HepG2 (cell line): ENCODE measurements at regions not wholly inside any gene's neighbourhood (a gene's known extent, or its start where the extent isn't known, plus 50 kb on each side); places are given as distances from the start of the nearest gene placed in this dataset.

Experiments
- ATAC-seq: fragments of 200-7000 bp; cut with Tn5 transposase; 3 replicates; pipeline ENCODE4 v1.9.1; 2020; ENCODE audit warnings: mild to moderate bottlenecking, moderate library complexity
- BruUV-seq: library from RNA; stranded (reverse); fragments of 400-500 nt; replicated peaks from 2 replicates; lab custom pipeline; 2021; lab: Mats Ljungman, UMichigan
- CTCF ChIA-PET: fragments of 300-600 bp; formaldehyde crosslinking; extraction: SDS; loops from one replicate; lab custom pipeline; 2021; ENCODE audit warnings: low total read pairs, inconsistent platforms, low intra/inter-chr PET ratio; lab: Yijun Ruan, JAX
- POLR2A ChIA-PET: fragments of 350-600 bp; sonication (Branson Sonifier 250); formaldehyde crosslinking; loops from one replicate; lab custom pipeline; 2020; ENCODE audit warnings: antibody characterized with exemption, inconsistent platforms; lab: Yijun Ruan, JAX
- DNase-seq: peaks from one replicate; pipeline ENCODE4 v3.0.0-alpha.2; 2015; ENCODE audit warnings: low spot score
- FAIRE-seq: peaks from 3 replicates; lab custom pipeline; 2011; peaks lifted over from hg19 to GRCh38; lab: Jason Lieb, UNC
- H2AFZ ChIP-seq: one replicate; pipeline ENCODE4 v1.6.1; 2011; ENCODE audit warnings: low read length, inconsistent platforms
- H3K27ac ChIP-seq: fragments of 300-600 bp; 3 replicates; pipeline ENCODE4 v1.8.0; 2011; ENCODE audit warnings: mixed run types, mild to moderate bottlenecking, mixed read lengths, low read length, inconsistent platforms; ENCODE audit not compliant: insufficient read depth; ENCODE audit errors: extremely low read length
- H3K27me3 ChIP-seq, 2 experiments: fragments of 200-600 bp in 1 of 2; 2 replicates in 1 of 2; 3 replicates in 1 of 2; pipeline versions ENCODE4 v1.6.0 to v1.8.0; 2011; ENCODE audit warnings: low read length in 2 of 2, mild to moderate bottlenecking in 2 of 2, moderate library complexity in 2 of 2, inconsistent platforms in 1 of 2; ENCODE audit not compliant: insufficient read depth in 2 of 2, control insufficient read depth in 1 of 2
- H3K36me3 ChIP-seq, 2 experiments: fragments of 200-600 bp in 1 of 2; replicated peaks in 1 of 2; 2 replicates in 1 of 2; 3 replicates in 1 of 2; pipeline versions ENCODE4 v1.5.1 to v1.8.0; 2011; ENCODE audit warnings: low read length in 2 of 2, inconsistent platforms in 1 of 2; ENCODE audit not compliant: insufficient read depth in 2 of 2, control insufficient read depth in 1 of 2
- H3K4me1 ChIP-seq: 2 replicates; pipeline ENCODE4 v1.5.1; 2012; ENCODE audit warnings: low read length, inconsistent platforms; ENCODE audit not compliant: insufficient read depth
- H3K4me2 ChIP-seq: 2 replicates; pipeline ENCODE4 v1.6.0; 2011; ENCODE audit warnings: low read depth, low read length, inconsistent platforms
- H3K4me3 ChIP-seq, 3 experiments: fragments of 200-600 bp in 1 of 3; sonication (generic), shearing (Covaris generic) in 1 of 3; replicated peaks in 1 of 3; 2 replicates each; pipeline ENCODE4 v1.5.1; 2011 to 2016; ENCODE audit warnings: low read length in 3 of 3, inconsistent platforms in 2 of 3, low read depth in 2 of 3, mild to moderate bottlenecking in 2 of 3, control low read depth in 1 of 3, mixed read lengths in 1 of 3; ENCODE audit not compliant: insufficient read depth in 1 of 3
- H3K79me2 ChIP-seq: one replicate; pipeline ENCODE4 v1.6.1; 2011; ENCODE audit warnings: low read length, inconsistent platforms; ENCODE audit not compliant: insufficient read depth
- H3K9ac ChIP-seq: 2 replicates; pipeline ENCODE4 v1.6.0; 2011; ENCODE audit warnings: mild to moderate bottlenecking, low read depth, low read length, inconsistent platforms; ENCODE audit not compliant: insufficient read depth
- H3K9me3 ChIP-seq: 2 replicates; pipeline ENCODE4 v1.5.1; 2012; ENCODE audit warnings: mild to moderate bottlenecking, low read length
- H4K20me1 ChIP-seq: 2 replicates; pipeline ENCODE4 v1.6.0; 2011; ENCODE audit warnings: inconsistent platforms, mild to moderate bottlenecking, low read length, moderate library complexity; ENCODE audit not compliant: insufficient read depth
- ATF2 ChIP-seq: sonication (generic); formaldehyde crosslinking; IDR thresholded peaks from 2 replicates; pipeline ENCODE4 v1.4.0; 2020; ENCODE audit warnings: missing genetic modification reagents
- CBX2 ChIP-seq, 2 experiments: fragments of 200-600 bp in 1 of 2; sonication (generic); formaldehyde crosslinking in 1 of 2; IDR thresholded peaks; 2 replicates each; pipeline versions ENCODE4 v1.7.0 to v1.8.1; 2018 to 2022; ENCODE audit warnings: low read depth in 2 of 2, low read length in 1 of 2, mild to moderate bottlenecking in 1 of 2, missing genetic modification reagents in 1 of 2
- FOXK2 ChIP-seq: fragments of 450-650 bp; IDR thresholded peaks from 2 replicates; pipeline ENCODE4 v1.6.1; 2016
- HDAC1 ChIP-seq: sonication (generic); formaldehyde crosslinking; IDR thresholded peaks from 2 replicates; pipeline ENCODE4 v1.5.1; 2020; ENCODE audit warnings: mild to moderate bottlenecking, missing genetic modification reagents
- HNRNPK ChIP-seq: fragments of 200-400 bp; formaldehyde crosslinking; IDR thresholded peaks from 2 replicates; pipeline ENCODE4 v1.6.1; 2018; ENCODE audit warnings: low read length, low read depth, moderate library complexity, mild to moderate bottlenecking; ENCODE audit not compliant: poor library complexity, severe bottlenecking
- MATR3 ChIP-seq: sonication (generic); formaldehyde crosslinking; IDR thresholded peaks from 2 replicates; pipeline ENCODE4 v1.4.0; 2020; ENCODE audit warnings: missing genetic modification reagents
- MEF2D ChIP-seq: sonication (generic); formaldehyde crosslinking; IDR thresholded peaks from 2 replicates; pipeline ENCODE4 v1.5.1; 2020; ENCODE audit warnings: mild to moderate bottlenecking, missing genetic modification reagents
- NCOA1 ChIP-seq: sonication (generic); formaldehyde crosslinking; IDR thresholded peaks from 2 replicates; pipeline ENCODE4 v1.9.0; 2021; ENCODE audit warnings: missing genetic modification reagents
- NR1H2 ChIP-seq: sonication (generic); formaldehyde crosslinking; IDR thresholded peaks from 2 replicates; pipeline ENCODE4 v1.8.1; 2022; ENCODE audit warnings: low read depth, missing genetic modification reagents, borderline replicate concordance
- RARG ChIP-seq: sonication (generic); formaldehyde crosslinking; IDR thresholded peaks from 2 replicates; pipeline ENCODE4 v1.4.0; 2020; ENCODE audit warnings: low read depth, mild to moderate bottlenecking, missing genetic modification reagents
- REL ChIP-seq: sonication (generic); formaldehyde crosslinking; conservative IDR thresholded peaks from 2 replicates; pipeline ENCODE4 v1.8.0; 2022; ENCODE audit warnings: mild to moderate bottlenecking, missing genetic modification reagents, moderate library complexity
- SALL2 ChIP-seq: sonication (generic); formaldehyde crosslinking; IDR thresholded peaks from 2 replicates; pipeline ENCODE4 v1.8.1; 2023; ENCODE audit warnings: mild to moderate bottlenecking, missing genetic modification reagents, inconsistent platforms
- SKI ChIP-seq: fragments of 450-650 bp; IDR thresholded peaks from one replicate; pipeline ENCODE4 v1.6.1; 2018; ENCODE audit warnings: mild to moderate bottlenecking; ENCODE audit not compliant: partially characterized antibody
- SNAPC5 ChIP-seq: sonication (generic); formaldehyde crosslinking; IDR thresholded peaks from 2 replicates; pipeline ENCODE4 v1.8.1; 2023; ENCODE audit warnings: mild to moderate bottlenecking, missing genetic modification reagents, borderline replicate concordance
- TARDBP ChIP-seq: sonication (generic); formaldehyde crosslinking; IDR thresholded peaks from 2 replicates; pipeline ENCODE4 v1.8.0; 2022; ENCODE audit warnings: mild to moderate bottlenecking, missing genetic modification reagents
- XRCC5 ChIP-seq: fragments of 200-400 bp; formaldehyde crosslinking; optimal IDR thresholded peaks from 2 replicates; pipeline ENCODE3; 2017; ENCODE audit warnings: mild to moderate bottlenecking, low read length
- ZBTB2 ChIP-seq: sonication (generic); formaldehyde crosslinking; IDR thresholded peaks from 2 replicates; pipeline ENCODE4 v1.8.0; 2022; ENCODE audit warnings: low read depth, missing genetic modification reagents
- ZBTB7A ChIP-seq: sonication (generic); formaldehyde crosslinking; IDR thresholded peaks from 2 replicates; pipeline ENCODE4 v1.8.0; 2022; ENCODE audit warnings: mild to moderate bottlenecking, missing genetic modification reagents
- ZNF121 ChIP-seq: sonication (generic); formaldehyde crosslinking; IDR thresholded peaks from 2 replicates; pipeline ENCODE4 v1.5.0; 2020; ENCODE audit warnings: mild to moderate bottlenecking, missing genetic modification reagents
- ZNF256 ChIP-seq: sonication (generic); formaldehyde crosslinking; conservative IDR thresholded peaks from 2 replicates; pipeline ENCODE4 v1.4.0; 2020; ENCODE audit warnings: missing genetic modification reagents
- ZNF652 ChIP-seq: IDR thresholded peaks from 2 replicates; pipeline ENCODE4 v1.6.1; 2016; ENCODE audit warnings: low read depth, borderline replicate concordance
- ZSCAN22 ChIP-seq: sonication (generic); formaldehyde crosslinking; IDR thresholded peaks from 2 replicates; pipeline ENCODE4 v1.4.0; 2020; ENCODE audit warnings: mild to moderate bottlenecking, missing genetic modification reagents
- WGBS: methylation state at CpG from one replicate; pipeline ENCODE4 v1.1.6; 2017; ENCODE audit warnings: low lambda C conversion rate; 5-methylcytosine and 5-hydroxymethylcytosine counted together
- in situ Hi-C: cut with HindIII; loops from 2 replicates; pipeline ENCODE4 v1.10.0; 2017; ENCODE audit warnings: low pct_unique_long_range_greater_than_20kb; ENCODE audit not compliant: extremely low pct_ligation_motif_present
- intact Hi-C: fragments of 100-400 bp; cut with micrococcal nuclease; formaldehyde crosslinking; loops from one replicate; pipeline ENCODE4 v1.10.0; 2022; ENCODE audit not compliant: unreplicated experiment

- no peak for TF ChIP-seq CBX2 (IDR thresholded peaks at IDR 0.05; ENCODE audit: low read depth, low read length)
- no peak for TF ChIP-seq CBX2 (CRISPR knock-in tag; IDR thresholded peaks at IDR 0.05; ENCODE audit: low read depth)
- TF ChIP-seq SNAPC5 (CRISPR knock-in tag) = 0 out of 2 replicates have a peak, but pooled peaks have one; percentile 9
- no peak for TF ChIP-seq NCOA1
- no peak for TF ChIP-seq SALL2
- TF ChIP-seq REL = no peak
- no peak for TF ChIP-seq RARG (CRISPR knock-in tag)
- TF ChIP-seq ATF2 = 0 out of 2 replicates have a peak, but pooled peaks have one; percentile 8
- no peak for TF ChIP-seq ZNF652 (CRISPR knock-in tag)
These were observed 139.4 kb upstream of the PHYHIPL start (continued) for GRCh38 chr10:59037018-59037389.

- ATAC-seq (peak; percentile 91), FAIRE-seq (peak; percentile 48), DNase-seq (peak; percentile 78)
- Histone ChIP-seq H3K9ac (peak overlapping the region; percentile 62), H3K4me2 (peak overlapping the region; percentile 73), H3K4me1 (peaks cover 61% of the 10 kb centered on the region), H3K79me2 (no peaks in the 10 kb centered on the region), H3K27me3 (no peaks in the 10 kb centered on the region), H3K36me3 (no peaks in the 10 kb centered on the region), H3K27ac (peak overlapping the region; percentile 87), H2AFZ (no peak overlapping the region), H3K9me3 (no peaks in the 10 kb centered on the region), H4K20me1 (no peaks in the 10 kb centered on the region), H3K4me3 (no peak overlapping the region; a peak in 1 of 6 replicates)
- intact Hi-C loops (loop anchor here (1.0 to 2.0 kb wide), 3 partner anchors 35 to 71 kb away; no protein-coding TSS in a partner anchor), in situ Hi-C loops (no loop called here)
- ChIA-PET CTCF (no interaction called here), POLR2A (interaction anchor here (1.4 to 3.1 kb wide), 5 partner anchors 17 to 138 kb away, joined by 5 to 32 read pairs (median 11); partner anchors contain the start of gene PHYHIPL)
- BruUV-seq = no TSS peak
- WGBS = 3% methylated on average over 1 of the region's 1 CpG
- TF ChIP-seq MATR3 (CRISPR knock-in tag) (no peak), ZNF256 (CRISPR knock-in tag) (no peak), ZSCAN22 (CRISPR knock-in tag) (no peak), XRCC5 (no peak), MEF2D (0 out of 2 replicates have a peak, but pooled peaks have one; percentile 50), ZBTB7A (CRISPR knock-in tag) (no peak), NR1H2 (no peak), SKI (peak; percentile 28), FOXK2 (no peak), TARDBP (CRISPR knock-in tag) (no peak), ZBTB2 (CRISPR knock-in tag) (no peak), ZNF121 (CRISPR knock-in tag) (no peak), HDAC1 (CRISPR knock-in tag) (no peak), HNRNPK (no peak)
These were observed 138.9 kb upstream of the PHYHIPL start for GRCh38 chr10:59037506-59037905.
